Dendritic cell treated with granulocyte-macrophage colony-stimulating factor and Interleukin-4, amounts not matched to agents 40 ng/mL and 50 ng/mL, for 4 days (primary cell): ENCODE measurements at regions not wholly inside any gene's neighbourhood (a gene's known extent, or its start where the extent isn't known, plus 50 kb on each side); places are given as distances from the start of the nearest gene placed in this dataset.
A peak's percentile ranks its signal among the peaks of the same experiment; 100 is the strongest.

Source experiments
- H3K27ac Mint-ChIP-seq: one replicate; pipeline ENCODE4 v1.8.0; 2022; ENCODE audit warnings: mild to moderate bottlenecking, mixed read lengths
- H3K27me3 Mint-ChIP-seq: one replicate; pipeline ENCODE4 v1.8.0; 2022; ENCODE audit warnings: mild to moderate bottlenecking, mixed read lengths
- H3K36me3 Mint-ChIP-seq: one replicate; pipeline ENCODE4 v1.8.0; 2022; ENCODE audit warnings: low read depth, mixed read lengths
- H3K4me1 Mint-ChIP-seq: one replicate; pipeline ENCODE4 v1.8.0; 2022; ENCODE audit warnings: low read depth, mixed read lengths
- H3K4me3 Mint-ChIP-seq: one replicate; pipeline ENCODE4 v1.8.0; 2022; ENCODE audit warnings: mild to moderate bottlenecking, moderate library complexity, mixed read lengths
- H3K9me3 Mint-ChIP-seq: one replicate; pipeline ENCODE4 v1.8.0; 2022; ENCODE audit warnings: mixed read lengths
- intact Hi-C: fragments of 100-400 bp; cut with micrococcal nuclease; formaldehyde crosslinking; loops from one replicate; pipeline ENCODE4 v1.15.0; 2022

DNA sequence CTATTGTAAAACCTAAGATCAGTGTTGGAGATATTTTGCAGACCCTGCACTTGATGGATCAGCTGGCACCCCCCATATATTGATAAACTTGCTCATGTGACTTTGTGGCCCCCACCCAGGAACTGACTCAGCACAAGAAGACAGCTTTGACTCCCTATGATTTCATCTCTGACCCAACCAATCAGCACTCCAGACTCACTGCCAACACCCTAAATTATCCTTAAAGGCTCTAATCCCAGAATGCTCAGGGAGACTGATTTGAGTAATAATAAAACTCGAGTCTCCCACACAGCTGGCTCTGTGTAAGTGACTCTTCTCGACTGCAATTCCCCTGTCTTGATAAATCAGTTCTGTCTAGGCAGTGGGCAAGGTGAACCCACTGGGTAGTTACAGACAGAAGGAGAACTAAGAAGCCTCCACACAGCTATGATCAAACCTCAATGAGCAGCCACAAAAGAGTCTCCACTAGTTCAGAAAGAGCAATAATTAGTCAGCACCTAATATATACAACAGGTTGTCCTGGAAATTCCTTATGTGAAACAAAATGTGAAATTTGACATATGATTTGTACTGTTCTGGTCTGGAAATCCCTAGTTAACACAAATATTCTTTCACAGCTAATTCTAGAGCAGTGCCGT lies 52.2 kb downstream of the ACTL7B start:
- Mint-ChIP-seq H3K27ac (no peak overlapping the region), H3K9me3 (no peaks in the 10 kb centered on the region), H3K4me1 (peaks cover 7% of the 10 kb centered on the region), H3K4me3 (no peak overlapping the region), H3K36me3 (no peaks in the 10 kb centered on the region), H3K27me3 (no peaks in the 10 kb centered on the region)
- intact Hi-C loops = no loop called here

DNA sequence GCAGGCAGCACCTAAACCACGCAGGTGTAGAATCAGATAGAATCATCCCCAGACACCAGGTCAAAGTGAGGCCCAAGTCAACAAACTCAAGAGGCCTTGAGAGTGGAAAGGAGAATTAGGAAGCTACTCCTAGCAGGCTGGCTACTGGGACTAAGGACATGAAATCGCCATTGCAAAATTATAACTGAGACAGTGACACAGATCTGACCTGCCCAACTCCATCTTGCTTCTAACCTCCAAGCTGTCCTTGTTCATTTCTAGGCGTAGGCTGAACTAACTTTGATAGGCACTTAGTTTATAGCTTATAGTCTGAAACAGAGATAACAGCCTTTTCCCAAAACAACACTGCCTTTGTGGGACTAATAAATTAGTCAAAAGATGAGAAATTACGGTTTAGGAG lies 52.8 kb downstream of the ACTL7B start:
- Mint-ChIP-seq H3K4me1 (peaks cover 7% of the 10 kb centered on the region), H3K9me3 (no peaks in the 10 kb centered on the region), H3K4me3 (no peak overlapping the region), H3K36me3 (no peaks in the 10 kb centered on the region), H3K27ac (no peak overlapping the region), H3K27me3 (no peaks in the 10 kb centered on the region)
- intact Hi-C loops = no loop called here

DNA sequence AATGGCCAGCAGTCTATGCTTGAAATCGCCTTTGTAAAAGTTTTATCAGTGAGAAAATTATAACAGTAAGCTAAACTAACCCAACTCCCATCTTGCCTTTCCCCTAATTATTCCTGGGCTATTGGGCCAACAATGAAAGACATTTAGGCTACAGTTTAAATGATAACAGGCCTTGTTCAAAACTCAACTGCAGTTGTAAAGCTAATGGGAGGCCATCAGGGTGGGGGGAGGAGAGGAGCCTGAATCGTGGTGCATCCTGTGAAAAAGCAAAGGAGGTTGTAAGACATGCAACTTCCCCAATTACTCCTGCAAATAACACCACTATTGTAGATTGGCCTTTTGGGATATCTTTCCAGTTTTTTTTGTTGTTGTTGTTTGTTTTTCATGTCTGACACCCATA lies 53.8 kb downstream of the ACTL7B start:
- intact Hi-C loops = no loop called here
- Mint-ChIP-seq H3K27me3 (no peaks in the 10 kb centered on the region), H3K4me3 (no peak overlapping the region)

DNA sequence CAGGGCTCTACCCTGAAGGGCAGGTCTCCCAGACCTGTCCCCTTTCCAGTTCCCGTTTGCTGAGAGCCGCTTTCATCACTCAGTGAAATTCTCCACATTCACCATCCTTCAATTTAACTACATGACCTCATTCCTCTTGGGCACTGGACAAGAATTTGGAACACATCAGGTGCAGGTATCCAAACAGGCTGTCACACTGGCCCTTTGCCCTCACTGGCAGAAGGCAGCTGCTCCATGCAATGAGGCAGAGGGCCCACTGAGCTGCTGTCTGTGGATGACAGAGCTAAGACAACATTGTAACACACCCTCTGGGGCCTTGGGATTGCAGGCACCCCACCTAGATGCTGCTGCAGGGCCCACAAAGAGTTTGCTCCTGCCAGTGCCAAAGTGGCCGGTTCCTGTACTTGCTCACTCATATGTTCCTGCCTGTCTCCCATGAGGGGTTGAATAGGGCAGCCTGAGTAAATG lies 55.1 kb downstream of the ACTL7B start:
- Mint-ChIP-seq H3K36me3 (no peaks in the 10 kb centered on the region), H3K27me3 (no peaks in the 10 kb centered on the region), H3K4me3 (no peak overlapping the region), H3K4me1 (peaks cover 7% of the 10 kb centered on the region), H3K9me3 (no peaks in the 10 kb centered on the region), H3K27ac (no peak overlapping the region)
- intact Hi-C loops = no loop called here

More for the DNA sequence above, 53.8 kb downstream of the ACTL7B start:
- no peak overlapping the region for H3K27ac Mint-ChIP-seq
- no peaks in the 10 kb centered on the region for H3K9me3 Mint-ChIP-seq
- H3K4me1 Mint-ChIP-seq = peaks cover 7% of the 10 kb centered on the region
- no peaks in the 10 kb centered on the region for H3K36me3 Mint-ChIP-seq

DNA sequence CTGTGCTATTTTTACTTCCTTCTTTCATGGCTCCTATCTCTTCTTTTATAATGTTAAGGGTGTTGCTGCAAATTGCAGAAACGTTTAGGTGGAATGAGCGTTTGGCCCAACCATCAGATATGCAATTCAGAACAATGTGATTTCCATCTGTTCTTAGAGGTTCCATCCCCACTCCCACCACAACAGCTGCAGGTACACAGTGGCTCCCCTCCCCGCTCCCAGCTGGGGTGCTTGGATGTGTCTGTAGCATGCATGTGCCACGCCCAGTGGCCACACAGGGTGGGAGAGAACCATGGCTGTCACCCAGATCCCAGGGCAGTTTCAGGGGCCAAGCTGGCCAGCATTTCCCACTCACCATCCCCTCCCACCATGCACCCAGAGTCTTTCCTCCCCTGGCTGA lies 62.2 kb downstream of the ACTL7B start:
- H3K36me3 Mint-ChIP-seq = no peaks in the 10 kb centered on the region
- H3K27me3 Mint-ChIP-seq = no peaks in the 10 kb centered on the region
- no peak overlapping the region for H3K4me3 Mint-ChIP-seq
- H3K9me3 Mint-ChIP-seq = peaks cover 17% of the 10 kb centered on the region
- no peaks in the 10 kb centered on the region for H3K4me1 Mint-ChIP-seq
- no peak overlapping the region for H3K27ac Mint-ChIP-seq
- intact Hi-C loops = no loop called here

DNA sequence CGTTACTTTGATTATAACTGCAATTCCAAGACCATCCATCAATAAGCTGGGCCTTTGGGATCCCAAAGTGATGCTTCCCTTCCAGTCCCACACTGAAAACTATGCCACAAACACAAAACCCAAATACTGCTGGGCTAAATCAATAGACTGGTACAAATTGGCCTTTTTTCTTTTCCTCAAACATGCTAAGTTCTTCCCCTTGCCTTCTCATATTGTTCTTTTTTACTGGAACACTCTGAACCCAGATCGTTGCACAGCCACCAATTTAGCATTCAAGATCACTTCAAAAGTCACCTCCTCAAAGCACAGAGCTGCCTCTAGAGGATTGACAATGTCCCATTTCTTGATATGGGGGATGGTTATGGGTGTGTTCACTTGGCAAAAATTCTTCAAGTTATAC lies 66.0 kb downstream of the ACTL7B start:
- Mint-ChIP-seq H3K27ac (no peak overlapping the region), H3K4me3 (no peak overlapping the region), H3K36me3 (no peaks in the 10 kb centered on the region), H3K9me3 (peaks cover 17% of the 10 kb centered on the region), H3K27me3 (no peaks in the 10 kb centered on the region), H3K4me1 (peaks cover 31% of the 10 kb centered on the region)
- intact Hi-C loops = no loop called here

DNA sequence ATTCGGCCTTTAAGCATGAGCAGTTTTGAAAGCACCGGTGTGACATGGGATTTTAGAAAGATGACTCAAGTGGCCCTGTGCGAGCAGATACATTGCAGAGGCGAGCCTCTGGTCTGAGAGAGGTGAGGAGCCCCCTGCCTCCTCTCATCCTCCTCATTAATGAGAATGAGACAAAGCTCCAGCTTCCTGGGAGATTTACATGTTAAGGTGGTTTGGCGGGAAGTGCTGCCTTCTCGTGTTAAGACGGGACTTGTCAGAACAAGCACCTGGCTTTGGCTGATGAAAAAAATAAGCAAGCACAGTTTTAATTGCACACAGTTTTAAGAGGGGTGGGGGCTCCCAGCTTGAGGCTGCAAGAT lies 68.1 kb downstream of the ACTL7B start:
- Mint-ChIP-seq H3K4me1 (peaks cover 52% of the 10 kb centered on the region), H3K27ac (peak overlapping the region; percentile 1), H3K4me3 (no peak overlapping the region), H3K27me3 (no peaks in the 10 kb centered on the region), H3K36me3 (no peaks in the 10 kb centered on the region), H3K9me3 (peaks cover 15% of the 10 kb centered on the region)
- intact Hi-C loops = no loop called here

DNA sequence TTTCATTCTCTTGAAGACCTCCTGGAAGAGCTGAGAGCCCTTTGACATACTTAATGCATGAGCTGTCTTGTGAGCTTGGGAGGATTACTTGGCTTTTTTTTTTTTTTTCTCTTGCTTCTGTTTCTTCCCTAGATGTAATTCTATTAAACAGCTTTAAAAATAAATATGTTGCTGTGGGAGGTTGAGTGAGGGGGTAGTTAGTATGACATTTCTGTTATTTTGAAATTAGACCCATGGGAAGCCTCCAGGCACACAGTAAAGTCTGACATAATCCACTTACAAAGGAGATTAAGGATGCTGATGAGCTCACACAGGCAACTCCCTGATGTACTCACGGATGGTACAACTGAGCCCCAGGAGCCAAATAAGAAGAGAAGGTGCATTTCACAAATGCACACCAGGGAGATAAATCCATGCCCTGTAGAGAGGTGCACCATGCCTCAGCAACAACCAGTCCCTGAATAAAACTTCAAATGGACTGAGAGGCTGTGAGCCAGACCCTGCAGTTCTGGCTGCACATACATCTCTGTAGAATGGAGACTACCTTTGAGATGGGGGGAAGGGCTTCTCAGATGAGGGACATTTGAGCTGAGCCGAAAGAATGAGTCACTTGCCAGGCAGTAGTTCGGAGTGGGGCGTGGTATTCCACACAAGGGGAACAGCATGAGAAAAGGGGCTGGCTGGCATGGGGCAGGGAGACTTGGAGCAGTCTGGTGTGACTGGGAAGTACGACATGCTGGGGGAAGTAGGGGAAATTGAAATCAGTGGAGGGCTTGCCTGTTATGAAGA lies 68.7 kb downstream of the ACTL7B start:
- H3K4me3 Mint-ChIP-seq = no peak overlapping the region
- intact Hi-C loops = no loop called here
- peaks cover 9% of the 10 kb centered on the region for H3K9me3 Mint-ChIP-seq
- peaks cover 53% of the 10 kb centered on the region for H3K4me1 Mint-ChIP-seq
- no peaks in the 10 kb centered on the region for H3K36me3 Mint-ChIP-seq
- H3K27me3 Mint-ChIP-seq = no peaks in the 10 kb centered on the region
- peak overlapping the region; percentile 1 for H3K27ac Mint-ChIP-seq

DNA sequence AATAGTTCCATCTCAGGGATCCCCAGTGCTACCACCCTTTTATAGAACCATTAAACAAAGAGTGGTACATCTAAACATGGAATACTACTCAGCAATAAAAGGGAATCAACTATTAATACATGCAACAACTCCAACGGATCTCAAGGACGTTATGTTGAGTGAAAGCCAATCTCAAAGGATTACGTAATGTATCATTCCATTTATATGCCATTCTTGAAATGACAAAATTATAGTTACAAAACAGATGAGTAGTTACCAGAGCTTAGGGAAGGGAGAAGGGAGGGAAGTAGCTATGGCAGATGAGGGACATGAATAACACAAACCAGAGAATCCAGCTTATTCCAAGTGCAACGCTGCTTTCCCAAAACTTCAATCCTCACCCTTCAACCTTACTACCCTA lies 69.5 kb downstream of the ACTL7B start:
- H3K27ac Mint-ChIP-seq = no peak overlapping the region
- intact Hi-C loops = no loop called here
- peaks cover 1% of the 10 kb centered on the region for H3K9me3 Mint-ChIP-seq
- H3K36me3 Mint-ChIP-seq = no peaks in the 10 kb centered on the region
- no peaks in the 10 kb centered on the region for H3K27me3 Mint-ChIP-seq
- no peak overlapping the region for H3K4me3 Mint-ChIP-seq
- peaks cover 61% of the 10 kb centered on the region for H3K4me1 Mint-ChIP-seq

DNA sequence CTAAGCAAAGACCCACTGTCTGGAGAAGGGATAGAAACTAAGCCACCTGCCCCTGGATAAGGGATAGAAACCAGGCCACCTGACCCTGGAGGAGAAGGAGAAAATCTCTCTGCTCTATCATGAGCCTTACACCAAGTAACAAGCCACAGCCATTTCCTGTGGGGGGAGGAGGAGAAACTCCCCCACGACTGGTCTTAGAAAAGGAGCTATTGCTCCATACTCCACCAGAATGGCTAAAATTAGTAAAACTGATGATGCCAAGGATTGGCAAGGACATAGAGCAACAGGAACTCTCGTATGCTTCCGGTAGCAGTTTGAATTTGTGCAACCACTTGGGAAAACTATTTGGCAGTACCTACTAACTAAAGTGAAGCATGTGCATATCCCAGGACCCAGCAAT lies 70.8 kb downstream of the ACTL7B start:
- H3K4me1 Mint-ChIP-seq = peaks cover 67% of the 10 kb centered on the region
- H3K27me3 Mint-ChIP-seq = no peaks in the 10 kb centered on the region
- no peaks in the 10 kb centered on the region for H3K36me3 Mint-ChIP-seq
- H3K9me3 Mint-ChIP-seq = no peaks in the 10 kb centered on the region
- intact Hi-C loops = no loop called here
- no peak overlapping the region for H3K27ac Mint-ChIP-seq
- H3K4me3 Mint-ChIP-seq = no peak overlapping the region

DNA sequence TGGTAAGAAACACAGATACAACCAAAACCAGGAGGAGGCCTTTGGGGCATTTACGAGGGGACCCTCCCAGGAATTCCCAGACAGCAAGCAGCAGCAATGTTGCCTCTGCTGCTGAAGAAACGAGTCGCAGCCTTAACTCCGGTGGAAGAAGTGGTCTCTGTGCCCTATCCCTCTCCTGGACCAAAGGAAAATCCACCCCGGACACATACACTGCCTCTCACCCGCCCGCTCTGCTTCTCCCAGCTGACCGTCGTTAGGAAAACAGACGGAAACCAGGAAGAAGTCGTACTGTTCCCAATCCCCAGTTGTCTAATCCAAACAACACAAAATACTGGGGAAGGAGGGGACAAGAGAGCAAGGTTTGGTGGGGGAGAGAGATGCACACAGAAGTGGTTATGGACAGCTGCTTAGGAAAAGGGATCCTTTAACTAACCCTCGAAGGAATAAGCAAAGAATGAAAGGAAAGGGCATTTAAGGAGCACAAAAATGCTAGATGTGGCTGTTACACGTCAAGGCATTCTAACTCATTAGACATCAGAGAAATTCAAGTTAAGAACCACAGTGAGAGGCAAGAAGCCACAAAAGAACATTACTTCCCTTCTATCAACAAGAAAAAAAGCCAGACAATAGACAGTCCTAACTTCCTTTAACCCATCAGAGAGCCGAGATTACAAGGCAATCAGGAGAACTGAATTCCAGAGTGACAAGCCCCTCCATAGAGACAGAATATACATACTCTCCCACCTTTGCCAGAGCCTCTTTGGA lies 71.9 kb downstream of the ACTL7B start:
- Mint-ChIP-seq H3K27ac (no peak overlapping the region), H3K36me3 (no peaks in the 10 kb centered on the region), H3K9me3 (no peaks in the 10 kb centered on the region), H3K4me3 (no peak overlapping the region), H3K27me3 (no peaks in the 10 kb centered on the region), H3K4me1 (peaks cover 67% of the 10 kb centered on the region)
- intact Hi-C loops = no loop called here

DNA sequence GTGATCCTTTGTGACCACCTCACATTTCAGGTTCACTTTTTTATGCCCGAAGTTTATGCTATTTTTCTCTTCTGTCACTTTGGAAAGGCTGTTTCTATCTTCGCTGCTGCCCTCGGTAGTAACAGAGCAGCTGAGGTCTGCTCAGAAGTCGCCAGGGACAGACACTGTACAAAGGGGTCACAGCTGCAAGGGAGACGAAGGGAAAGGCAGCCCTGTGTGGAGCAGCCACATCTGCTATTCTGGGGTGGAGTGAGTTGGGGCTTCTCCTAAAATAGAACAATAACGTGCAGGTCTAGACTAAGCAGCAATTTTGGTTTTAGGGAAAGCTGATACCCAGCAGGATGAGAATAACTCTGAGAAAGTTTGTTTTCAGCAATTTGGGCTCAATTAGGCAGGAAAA lies 72.5 kb downstream of the ACTL7B start:
- Mint-ChIP-seq H3K4me3 (no peak overlapping the region), H3K9me3 (no peaks in the 10 kb centered on the region), H3K36me3 (no peaks in the 10 kb centered on the region), H3K27ac (no peak overlapping the region), H3K27me3 (no peaks in the 10 kb centered on the region), H3K4me1 (peaks cover 73% of the 10 kb centered on the region)
- intact Hi-C loops = no loop called here

DNA sequence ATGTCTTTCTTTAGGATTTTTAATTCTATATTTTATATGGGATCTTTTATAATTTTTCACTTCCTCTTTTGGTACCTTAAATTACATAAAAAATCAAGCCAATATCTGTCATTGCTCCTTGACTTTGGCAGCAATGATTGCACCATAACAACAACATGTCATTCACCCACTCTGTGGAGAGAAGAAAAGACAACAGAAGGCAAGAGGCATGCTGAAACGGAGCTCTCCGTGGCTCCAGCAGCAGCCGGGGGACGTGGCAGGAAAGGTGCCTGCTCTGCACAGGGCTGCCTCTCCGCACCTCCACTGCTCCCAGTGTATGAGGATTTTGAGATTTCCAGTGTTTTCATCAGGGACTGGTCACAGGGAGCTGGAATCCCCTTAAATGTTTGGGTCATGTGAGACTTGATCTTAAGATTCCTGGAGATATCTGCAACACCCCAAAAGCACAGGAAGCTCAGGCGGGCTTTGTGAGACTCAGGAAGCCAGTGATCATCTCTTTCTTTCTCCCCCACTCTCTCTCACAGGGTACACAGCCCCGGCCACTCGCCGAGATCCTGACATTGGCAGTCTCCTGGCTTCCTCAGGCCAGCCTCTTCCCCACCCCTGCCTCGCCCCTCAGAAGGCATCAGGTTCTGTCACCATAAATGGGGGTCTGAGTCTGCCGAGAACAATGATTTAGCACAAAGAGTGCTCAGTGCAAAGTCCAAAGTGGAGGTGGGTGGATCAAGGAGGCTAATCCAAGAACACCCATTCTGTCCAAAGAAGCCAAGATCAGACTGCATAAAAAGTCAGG lies 74.6 kb downstream of the ACTL7B start:
- intact Hi-C loops = no loop called here
- H3K4me3 Mint-ChIP-seq = peak overlapping the region; percentile 42
- no peaks in the 10 kb centered on the region for H3K36me3 Mint-ChIP-seq
- H3K9me3 Mint-ChIP-seq = no peaks in the 10 kb centered on the region
- no peaks in the 10 kb centered on the region for H3K27me3 Mint-ChIP-seq
- peaks cover 53% of the 10 kb centered on the region for H3K4me1 Mint-ChIP-seq
- H3K27ac Mint-ChIP-seq = no peak overlapping the region
